Fibroblast of skin of back (primary cell): ENCODE measurements at regions not wholly inside any gene's neighbourhood (a gene's known extent, or its start where the extent isn't known, plus 50 kb on each side); places are given as distances from the start of the nearest gene placed in this dataset.
"Not testable (repeated sequence)": the region's sequence is repeated elsewhere in the genome, so short reads cannot be mapped to it uniquely, and the experiment has no call there.

Source experiments
- DNase-seq: peaks from one replicate; pipeline ENCODE4 v3.0.0-alpha.2; 2013

GRCh38 chrX:74063426-74064155 is 211.1 kb upstream of the XIST start:
- no peak for DNase-seq

- DNase-seq = no peak
Observed at GRCh38 chrX:74061879-74062278, 209.4 kb upstream of the XIST start.

GRCh38 chrX:74049126-74049525 is 196.6 kb upstream of the XIST start:
- DNase-seq = no peak

- not testable (repeated sequence) for DNase-seq
Observed at GRCh38 chrX:74034066-74034465, 181.6 kb upstream of the XIST start.

- not testable (repeated sequence) for DNase-seq
Observed at GRCh38 chrX:74031527-74031926, 179.0 kb upstream of the XIST start.

GRCh38 chrX:74030766-74031165 is 178.3 kb upstream of the XIST start:
- DNase-seq = not testable (repeated sequence)

- DNase-seq = not testable (repeated sequence)
Observed at GRCh38 chrX:74025145-74025544, 172.6 kb upstream of the XIST start.

GRCh38 chrX:74023203-74023602 is 170.7 kb upstream of the XIST start:
- no peak for DNase-seq

- no peak for DNase-seq
Observed at GRCh38 chrX:74018253-74018652, 165.7 kb upstream of the XIST start.

- peak; percentile 55 for DNase-seq
Observed at GRCh38 chrX:74015379-74016019, 163.0 kb upstream of the XIST start.

GRCh38 chrX:74009041-74009440 is 156.5 kb upstream of the XIST start:
- DNase-seq = no peak

- no peak for DNase-seq
Observed at GRCh38 chrX:73992019-73992418, 139.5 kb upstream of the XIST start.

- no peak for DNase-seq
Observed at GRCh38 chrX:73987166-73987565, 134.7 kb upstream of the XIST start.

- DNase-seq = no peak
Observed at GRCh38 chrX:73979551-73980131, 127.1 kb upstream of the XIST start.

- DNase-seq = no peak
Observed at GRCh38 chrX:73977542-73978169, 125.1 kb upstream of the XIST start.

GRCh38 chrX:73967461-73967860 is 114.9 kb upstream of the XIST start:
- not testable (repeated sequence) for DNase-seq

GRCh38 chrX:73965833-73966232 is 113.3 kb upstream of the XIST start:
- no peak for DNase-seq

GRCh38 chrX:73964579-73964978 is 112.1 kb upstream of the XIST start:
- DNase-seq = no peak

- DNase-seq = no peak
Observed at GRCh38 chrX:73963682-73964081, 111.2 kb upstream of the XIST start.

- DNase-seq = no peak
Observed at GRCh38 chrX:73962948-73963347, 110.4 kb upstream of the XIST start.

- DNase-seq = not testable (repeated sequence)
Observed at GRCh38 chrX:73961867-73962266, 109.4 kb upstream of the XIST start.

GRCh38 chrX:73944563-73944908 is 92.0 kb upstream of the XIST start:
- DNase-seq = peak; percentile 3
